WTC11 (cell line): ENCODE measurements at regions not wholly inside any gene's neighbourhood (a gene's known extent, or its start where the extent isn't known, plus 50 kb on each side); places are given as distances from the start of the nearest gene placed in this dataset.

Source experiments
- ATAC-seq: fragments of 200-7000 bp; cut with Tn5 transposase; 2 replicates; pipeline ENCODE4 v1.10.0; 2021; ENCODE audit warnings: mild to moderate bottlenecking, moderate library complexity
- CTCF ChIA-PET: fragments of 300-600 bp; sonication (Branson Sonifier 250); formaldehyde crosslinking; loops from one replicate; lab custom pipeline; 2021; ENCODE audit warnings: antibody characterized with exemption; lab: Charles Lee
- POLR2A ChIA-PET: fragments of 350-600 bp; sonication (Branson Sonifier 250); formaldehyde crosslinking; loops from one replicate; lab custom pipeline; 2021; ENCODE audit warnings: antibody characterized with exemption; lab: Charles Lee
- DNase-seq: peaks from one replicate; pipeline ENCODE4 v3.0.0; 2021; ENCODE audit warnings: low spot score
- H3K27ac Mint-ChIP-seq: 2 replicates; pipeline ENCODE4 v1.8.0; 2021; ENCODE audit warnings: mixed read lengths
- H3K27me3 Mint-ChIP-seq: 2 replicates; pipeline ENCODE4 v1.8.0; 2021; ENCODE audit warnings: low read depth, mild to moderate bottlenecking, moderate library complexity, mixed read lengths
- H3K36me3 Mint-ChIP-seq: 2 replicates; pipeline ENCODE4 v1.8.0; 2021; ENCODE audit warnings: mixed read lengths
- H3K4me1 Mint-ChIP-seq: 2 replicates; pipeline ENCODE4 v1.8.0; 2022; ENCODE audit warnings: mixed read lengths
- H3K4me3 Mint-ChIP-seq: 2 replicates; pipeline ENCODE4 v1.8.0; 2021; ENCODE audit warnings: mild to moderate bottlenecking, moderate library complexity, mixed read lengths
- H3K9me3 Mint-ChIP-seq: 2 replicates; pipeline ENCODE4 v1.8.0; 2021; ENCODE audit warnings: mixed read lengths
- ATF3 ChIP-seq: sonication (generic); formaldehyde crosslinking; conservative IDR thresholded peaks from 2 replicates; pipeline ENCODE4 v1.8.1; 2022; ENCODE audit warnings: mild to moderate bottlenecking, missing genetic modification reagents
- E2F4 ChIP-seq: sonication (generic); formaldehyde crosslinking; IDR thresholded peaks from 2 replicates; pipeline ENCODE4 v1.8.1; 2022; ENCODE audit warnings: low read depth, mild to moderate bottlenecking, moderate library complexity, missing genetic modification reagents, borderline replicate concordance
- JUN ChIP-seq: sonication (generic); formaldehyde crosslinking; IDR thresholded peaks from 2 replicates; pipeline ENCODE4 v1.8.0; 2023; ENCODE audit warnings: mild to moderate bottlenecking, missing genetic modification reagents
- NFE2L1 ChIP-seq: sonication (generic); formaldehyde crosslinking; IDR thresholded peaks from 2 replicates; pipeline ENCODE4 v1.8.1; 2023; ENCODE audit warnings: missing genetic modification reagents
- NFYB ChIP-seq: sonication (generic); formaldehyde crosslinking; conservative IDR thresholded peaks from 2 replicates; pipeline ENCODE4 v1.8.0; 2022; ENCODE audit warnings: low read depth, missing genetic modification reagents
- NR1H2 ChIP-seq: sonication (generic); formaldehyde crosslinking; IDR thresholded peaks from 2 replicates; pipeline ENCODE4 v1.9.0; 2021; ENCODE audit warnings: mild to moderate bottlenecking, moderate library complexity, missing genetic modification reagents
- NR3C1 ChIP-seq: sonication (generic); formaldehyde crosslinking; conservative IDR thresholded peaks from 2 replicates; pipeline ENCODE4 v1.8.1; 2023; ENCODE audit warnings: low read depth, mild to moderate bottlenecking, missing genetic modification reagents
- USF2 ChIP-seq: sonication (generic); formaldehyde crosslinking; IDR thresholded peaks from 2 replicates; pipeline ENCODE4 v1.8.1; 2023; ENCODE audit warnings: mild to moderate bottlenecking, missing genetic modification reagents, moderate library complexity
- ZNF317 ChIP-seq: sonication (generic); formaldehyde crosslinking; IDR thresholded peaks from 2 replicates; pipeline ENCODE4 v1.8.1; 2023; ENCODE audit warnings: low read depth, mild to moderate bottlenecking, moderate library complexity, missing genetic modification reagents, borderline replicate concordance
- ZNF512 ChIP-seq: sonication (generic); formaldehyde crosslinking; IDR thresholded peaks from 2 replicates; pipeline ENCODE4 v1.8.1; 2022; ENCODE audit warnings: missing genetic modification reagents, borderline replicate concordance
- TF ChIP-seq, protein P1 (sequence below): fragments of 250-450 bp; sonication (Bioruptor Pico); IDR thresholded peaks from 2 replicates; pipeline ENCODE4 v1.9.0; 2021; ENCODE audit warnings: mild to moderate bottlenecking, borderline replicate concordance

DNA sequence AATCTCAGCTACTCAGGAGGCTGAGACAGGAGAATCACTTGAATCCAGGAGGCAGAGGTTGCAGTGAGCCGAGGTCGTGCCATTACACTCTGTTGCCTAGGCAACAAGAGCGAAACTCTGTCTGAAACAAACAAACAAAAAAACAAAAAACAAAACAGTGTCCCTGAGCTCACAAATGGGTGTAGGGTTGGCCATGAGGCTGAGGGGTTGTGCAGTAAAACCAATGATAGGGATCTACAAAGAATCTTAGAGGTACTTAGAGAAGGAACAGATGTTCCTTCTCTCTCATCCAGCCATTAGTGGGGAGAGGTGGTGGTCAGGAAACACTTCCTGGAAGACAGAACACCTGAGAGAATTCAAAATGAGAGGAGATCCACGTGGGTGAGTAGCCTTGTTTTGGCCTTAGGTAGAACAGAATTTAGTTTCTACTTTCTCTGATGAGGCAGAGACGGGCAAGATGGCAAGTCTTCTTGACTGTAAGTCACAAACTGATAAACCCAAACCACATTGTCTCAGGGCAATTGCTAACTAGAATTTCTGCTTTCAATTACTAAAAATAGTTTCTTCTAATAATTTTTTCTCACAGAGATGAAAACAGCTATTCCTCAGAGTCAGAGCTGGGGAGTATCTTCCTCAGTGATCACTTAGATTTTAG is 61.5 kb upstream of the PPM1B start (continued):
- TF ChIP-seq, protein P1, sequence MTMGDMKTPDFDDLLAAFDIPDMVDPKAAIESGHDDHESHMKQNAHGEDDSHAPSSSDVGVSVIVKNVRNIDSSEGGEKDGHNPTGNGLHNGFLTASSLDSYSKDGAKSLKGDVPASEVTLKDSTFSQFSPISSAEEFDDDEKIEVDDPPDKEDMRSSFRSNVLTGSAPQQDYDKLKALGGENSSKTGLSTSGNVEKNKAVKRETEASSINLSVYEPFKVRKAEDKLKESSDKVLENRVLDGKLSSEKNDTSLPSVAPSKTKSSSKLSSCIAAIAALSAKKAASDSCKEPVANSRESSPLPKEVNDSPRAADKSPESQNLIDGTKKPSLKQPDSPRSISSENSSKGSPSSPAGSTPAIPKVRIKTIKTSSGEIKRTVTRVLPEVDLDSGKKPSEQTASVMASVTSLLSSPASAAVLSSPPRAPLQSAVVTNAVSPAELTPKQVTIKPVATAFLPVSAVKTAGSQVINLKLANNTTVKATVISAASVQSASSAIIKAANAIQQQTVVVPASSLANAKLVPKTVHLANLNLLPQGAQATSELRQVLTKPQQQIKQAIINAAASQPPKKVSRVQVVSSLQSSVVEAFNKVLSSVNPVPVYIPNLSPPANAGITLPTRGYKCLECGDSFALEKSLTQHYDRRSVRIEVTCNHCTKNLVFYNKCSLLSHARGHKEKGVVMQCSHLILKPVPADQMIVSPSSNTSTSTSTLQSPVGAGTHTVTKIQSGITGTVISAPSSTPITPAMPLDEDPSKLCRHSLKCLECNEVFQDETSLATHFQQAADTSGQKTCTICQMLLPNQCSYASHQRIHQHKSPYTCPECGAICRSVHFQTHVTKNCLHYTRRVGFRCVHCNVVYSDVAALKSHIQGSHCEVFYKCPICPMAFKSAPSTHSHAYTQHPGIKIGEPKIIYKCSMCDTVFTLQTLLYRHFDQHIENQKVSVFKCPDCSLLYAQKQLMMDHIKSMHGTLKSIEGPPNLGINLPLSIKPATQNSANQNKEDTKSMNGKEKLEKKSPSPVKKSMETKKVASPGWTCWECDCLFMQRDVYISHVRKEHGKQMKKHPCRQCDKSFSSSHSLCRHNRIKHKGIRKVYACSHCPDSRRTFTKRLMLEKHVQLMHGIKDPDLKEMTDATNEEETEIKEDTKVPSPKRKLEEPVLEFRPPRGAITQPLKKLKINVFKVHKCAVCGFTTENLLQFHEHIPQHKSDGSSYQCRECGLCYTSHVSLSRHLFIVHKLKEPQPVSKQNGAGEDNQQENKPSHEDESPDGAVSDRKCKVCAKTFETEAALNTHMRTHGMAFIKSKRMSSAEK (CRISPR knock-in tag): no peak

DNA sequence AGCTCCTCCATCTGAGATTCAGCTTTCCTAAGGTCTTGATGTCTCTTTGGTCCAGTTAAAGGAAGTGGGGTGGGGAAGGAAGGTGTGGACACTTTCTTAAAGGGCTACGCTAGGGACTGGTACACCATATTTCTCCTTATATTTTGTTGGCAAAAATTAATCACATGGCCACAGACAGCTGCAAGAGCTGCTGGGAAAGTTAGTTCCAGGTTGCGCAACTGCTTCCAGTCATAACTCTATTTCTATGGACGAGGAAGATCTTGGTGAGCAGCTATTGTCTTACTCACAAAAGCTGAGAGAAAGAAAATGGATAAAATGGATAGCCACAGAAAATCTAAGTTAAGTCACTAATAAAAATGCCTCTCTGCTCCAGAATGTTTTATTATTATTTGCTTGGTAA is 60.7 kb upstream of the PPM1B start:
- Mint-ChIP-seq H3K4me1 (peaks cover 10% of the 10 kb centered on the region), H3K27ac (no peak overlapping the region)
- no peak for TF ChIP-seq E2F4 (CRISPR knock-in tag)
- TF ChIP-seq ZNF512 (CRISPR knock-in tag): no peak
- TF ChIP-seq, protein P1 (CRISPR knock-in tag): no peak
- TF ChIP-seq NFE2L1 (CRISPR knock-in tag): no peak
- TF ChIP-seq USF2 (CRISPR knock-in tag): no peak
- no peak for TF ChIP-seq JUN
- TF ChIP-seq NFYB (CRISPR knock-in tag): no peak
- no peak for TF ChIP-seq ATF3 (CRISPR knock-in tag)
- no peak for TF ChIP-seq ZNF317
- no peak for TF ChIP-seq NR3C1 (CRISPR knock-in tag)
- TF ChIP-seq NR1H2: no peak
- TF ChIP-seq, all 79 proteins: peak for 0
- CTCF ChIA-PET: no interaction called here
- Mint-ChIP-seq H3K4me3 (no peak overlapping the region), H3K27me3 (no peaks in the 10 kb centered on the region), H3K9me3 (no peaks in the 10 kb centered on the region; the same call in 1 of the 2 replicates), H3K36me3 (no peaks in the 10 kb centered on the region)
- ATAC-seq (no peak), DNase-seq (no peak)
- POLR2A ChIA-PET: no interaction called here
